NCI-H1436 (cell line): ENCODE measurements at regions not wholly inside any gene's neighbourhood (a gene's known extent, or its start where the extent isn't known, plus 50 kb on each side); places are given as distances from the start of the nearest gene placed in this dataset.

Experiments
- DNase-seq: peaks from one replicate; lab custom pipeline; 2025; lab: John Stamatoyannopoulos, UW

- DNase-seq, result no peak
Observed at GRCh38 chrX:39601231-39602177, 496.3 kb downstream of the BCOR start.

GRCh38 chrX:39602195-39602594 is 495.6 kb downstream of the BCOR start:
- no peak for DNase-seq

- no peak for DNase-seq
Observed at GRCh38 chrX:39603230-39603629, 494.5 kb downstream of the BCOR start.

GRCh38 chrX:39605183-39605582 is 492.6 kb downstream of the BCOR start:
- DNase-seq, result no peak

GRCh38 chrX:39605866-39606265 is 491.9 kb downstream of the BCOR start:
- no peak for DNase-seq

GRCh38 chrX:39609941-39610340 is 487.8 kb downstream of the BCOR start:
- no peak for DNase-seq

- no peak for DNase-seq
Observed at GRCh38 chrX:39611468-39611867, 486.3 kb downstream of the BCOR start.

- DNase-seq, result no peak
Observed at GRCh38 chrX:39613482-39613995, 484.2 kb downstream of the BCOR start.

GRCh38 chrX:39613997-39614679 is 483.6 kb downstream of the BCOR start:
- DNase-seq, result no peak

GRCh38 chrX:39614680-39614998 is 483.1 kb downstream of the BCOR start:
- no peak for DNase-seq

- DNase-seq, result no peak
Observed at GRCh38 chrX:39616098-39616729, 481.5 kb downstream of the BCOR start.

- DNase-seq, result no peak
Observed at GRCh38 chrX:39616731-39617130, 481.0 kb downstream of the BCOR start.

GRCh38 chrX:39618178-39618577 is 479.6 kb downstream of the BCOR start:
- DNase-seq, result no peak

GRCh38 chrX:39619182-39620009 is 478.4 kb downstream of the BCOR start:
- DNase-seq, result no peak

- no peak for DNase-seq
Observed at GRCh38 chrX:39624166-39624565, 473.6 kb downstream of the BCOR start.

GRCh38 chrX:39625810-39626209 is 471.9 kb downstream of the BCOR start:
- DNase-seq, result no peak

GRCh38 chrX:39626749-39627148 is 471.0 kb downstream of the BCOR start:
- no peak for DNase-seq

GRCh38 chrX:39627257-39627656 is 470.5 kb downstream of the BCOR start:
- no peak for DNase-seq

- DNase-seq, result no peak
Observed at GRCh38 chrX:39629001-39629400, 468.8 kb downstream of the BCOR start.

GRCh38 chrX:39630344-39630743 is 467.4 kb downstream of the BCOR start:
- DNase-seq, result no peak

GRCh38 chrX:39631276-39632229 is 466.2 kb downstream of the BCOR start:
- DNase-seq, result no peak
